Stimulated activated CD8-positive, alpha-beta memory T cell treated with anti-CD3 and anti-CD28 coated beads, Interleukin-4, amount 100 ng/mL, for 1 hour (primary cell): ENCODE measurements at regions not wholly inside any gene's neighbourhood (a gene's known extent, or its start where the extent isn't known, plus 50 kb on each side); places are given as distances from the start of the nearest gene placed in this dataset.
"Not testable (repeated sequence)": the region's sequence is repeated elsewhere in the genome, so short reads cannot be mapped to it uniquely, and the experiment has no call there.

Experiments used
- DNase-seq, 2 donors: peaks; one replicate each; pipeline ENCODE4 v3.0.0-alpha.2; 2020; ENCODE audit warnings: low read depth in 2 of 2, low spot score in 1 of 2

GRCh38 chr4:66330125-66330524 is 659.8 kb upstream of the EPHA5 start:
- no peak for DNase-seq

GRCh38 chr4:66328803-66329574 is 658.7 kb upstream of the EPHA5 start:
- DNase-seq = no peak

GRCh38 chr4:66307641-66308438 is 637.6 kb upstream of the EPHA5 start:
- DNase-seq = no peak

- DNase-seq = no peak
Observed at GRCh38 chr4:66300336-66300934, 630.1 kb upstream of the EPHA5 start.

GRCh38 chr4:66298569-66298968 is 628.3 kb upstream of the EPHA5 start:
- DNase-seq = no peak

GRCh38 chr4:66297703-66298102 is 627.4 kb upstream of the EPHA5 start:
- no peak for DNase-seq

- DNase-seq = no peak
Observed at GRCh38 chr4:66294638-66295037, 624.3 kb upstream of the EPHA5 start.

- no peak for DNase-seq
Observed at GRCh38 chr4:66284991-66285451, 614.7 kb upstream of the EPHA5 start.

GRCh38 chr4:66279084-66279483 is 608.8 kb upstream of the EPHA5 start:
- no peak for DNase-seq

- no peak for DNase-seq
Observed at GRCh38 chr4:66275411-66276038, 605.2 kb upstream of the EPHA5 start.

GRCh38 chr4:66273110-66273509 is 602.8 kb upstream of the EPHA5 start:
- DNase-seq = no peak

- DNase-seq = not testable (repeated sequence)
Observed at GRCh38 chr4:66270356-66270755, 600.1 kb upstream of the EPHA5 start.

- not testable (repeated sequence) for DNase-seq
Observed at GRCh38 chr4:66266554-66266953, 596.3 kb upstream of the EPHA5 start.

GRCh38 chr4:66266035-66266434 is 595.7 kb upstream of the EPHA5 start:
- DNase-seq = no peak

GRCh38 chr4:66252291-66252690 is 582.0 kb upstream of the EPHA5 start:
- DNase-seq = no peak

GRCh38 chr4:66246643-66247042 is 576.4 kb upstream of the EPHA5 start:
- no peak for DNase-seq

- DNase-seq = no peak
Observed at GRCh38 chr4:66235876-66236275, 565.6 kb upstream of the EPHA5 start.

- no peak for DNase-seq
Observed at GRCh38 chr4:66229885-66230284, 559.6 kb upstream of the EPHA5 start.

- no peak for DNase-seq
Observed at GRCh38 chr4:66225539-66225938, 555.2 kb upstream of the EPHA5 start.

- DNase-seq = no peak
Observed at GRCh38 chr4:66223068-66223703, 552.9 kb upstream of the EPHA5 start.

GRCh38 chr4:66219401-66219800 is 549.1 kb upstream of the EPHA5 start:
- no peak for DNase-seq
